GM23338 (cell line): ENCODE measurements at regions not wholly inside any gene's neighbourhood (a gene's known extent, or its start where the extent isn't known, plus 50 kb on each side); places are given as distances from the start of the nearest gene placed in this dataset.
A peak's percentile ranks its signal among the peaks of the same experiment; 100 is the strongest.

Experiments used
- ATAC-seq: fragments of 200-7000 bp; cut with Tn5 transposase; 3 replicates; pipeline ENCODE4 v1.9.1; 2020
- DNase-seq: peaks from one replicate; pipeline ENCODE4 v3.0.0-alpha.2; 2015; ENCODE audit warnings: low spot score
- H2AFZ ChIP-seq: fragments of 200-600 bp; sonication (generic); 2 replicates; pipeline ENCODE4 v1.8.0; 2016; ENCODE audit warnings: antibody characterized with exemption, mild to moderate bottlenecking, moderate library complexity
- H3F3A ChIP-seq: fragments of 200-600 bp; sonication (generic); replicated peaks from 2 replicates; pipeline ENCODE4 v1.8.0; 2017; ENCODE audit warnings: antibody characterized with exemption, mixed run types, low read depth
- H3K27ac ChIP-seq: fragments of 200-600 bp; sonication (generic); 2 replicates; pipeline ENCODE4 v1.6.1; 2016; ENCODE audit warnings: low read depth
- H3K27me3 ChIP-seq: fragments of 200-600 bp; sonication (generic); 2 replicates; pipeline ENCODE4 v1.8.0; 2016; ENCODE audit warnings: mild to moderate bottlenecking, mixed run types, moderate library complexity; ENCODE audit not compliant: insufficient read depth
- H3K36me3 ChIP-seq: fragments of 200-600 bp; sonication (generic); 2 replicates; pipeline ENCODE4 v1.8.0; 2016; ENCODE audit warnings: mild to moderate bottlenecking; ENCODE audit not compliant: insufficient read depth
- H3K4me1 ChIP-seq: fragments of 200-600 bp; sonication (generic); 2 replicates; pipeline ENCODE4 v1.8.0; 2016; ENCODE audit warnings: mild to moderate bottlenecking, moderate library complexity; ENCODE audit not compliant: insufficient read depth
- H3K4me2 ChIP-seq: fragments of 200-600 bp; sonication (generic); 2 replicates; pipeline ENCODE4 v1.7.1; 2017; ENCODE audit warnings: mixed run types
- H3K4me3 ChIP-seq: fragments of 200-600 bp; sonication (generic); 2 replicates; pipeline ENCODE4 v1.6.1; 2016; ENCODE audit warnings: mixed run types
- H3K79me2 ChIP-seq: fragments of 200-600 bp; sonication (generic); replicated peaks from 2 replicates; pipeline ENCODE4 v1.8.0; 2017; ENCODE audit warnings: mild to moderate bottlenecking; ENCODE audit not compliant: insufficient read depth
- H3K9me2 ChIP-seq: fragments of 200-600 bp; sonication (generic); 2 replicates; pipeline ENCODE4 v1.8.0; 2017; ENCODE audit not compliant: insufficient read depth
- H4K20me1 ChIP-seq: fragments of 200-600 bp; sonication (generic); replicated peaks from 2 replicates; pipeline ENCODE4 v1.8.0; 2017; ENCODE audit warnings: mild to moderate bottlenecking; ENCODE audit not compliant: insufficient read depth
- H3K27ac Mint-ChIP-seq: 2 replicates; pipeline ENCODE4 v1.8.0; 2020; ENCODE audit warnings: inconsistent platforms, mild to moderate bottlenecking, moderate library complexity, mixed read lengths
- H3K27me3 Mint-ChIP-seq: 3 replicates; pipeline ENCODE4 v1.8.0; 2022; ENCODE audit warnings: low read depth, mild to moderate bottlenecking, moderate library complexity, mixed read lengths, inconsistent platforms; ENCODE audit not compliant: insufficient read depth, poor library complexity
- H3K36me3 Mint-ChIP-seq: 3 replicates; pipeline ENCODE4 v1.8.0; 2021; ENCODE audit warnings: low read depth, mild to moderate bottlenecking, inconsistent platforms, moderate library complexity, mixed read lengths
- H3K4me1 Mint-ChIP-seq: 3 replicates; pipeline ENCODE4 v1.8.0; 2020; ENCODE audit warnings: mild to moderate bottlenecking, inconsistent platforms, mixed read lengths
- H3K4me3 Mint-ChIP-seq: 3 replicates; pipeline ENCODE4 v1.8.0; 2021; ENCODE audit warnings: moderate library complexity, mild to moderate bottlenecking, inconsistent platforms, mixed read lengths
- H3K9me3 Mint-ChIP-seq: 3 replicates; pipeline ENCODE4 v1.8.0; 2020; ENCODE audit warnings: moderate library complexity, mild to moderate bottlenecking, inconsistent platforms, mixed read lengths
- CTCF ChIP-seq, 2 experiments: fragments of 200-600 bp in 1 of 2; sonication (generic) in 1 of 2; conservative IDR thresholded peaks; 2 replicates each; pipeline versions ENCODE4 v1.5.1 to v1.6.1; 2016 to 2017; ENCODE audit warnings: antibody characterized with exemption in 2 of 2, low read depth in 2 of 2, mild to moderate bottlenecking in 2 of 2, moderate library complexity in 1 of 2
- NANOG ChIP-seq: IDR thresholded peaks from 2 replicates; pipeline ENCODE4 v1.6.1; 2016; ENCODE audit warnings: antibody characterized with exemption, borderline replicate concordance
- ZNF114 ChIP-seq: fragments of 250-450 bp; sonication (Bioruptor Pico); IDR thresholded peaks from 2 replicates; pipeline ENCODE4 v1.5.0; 2020; ENCODE audit warnings: mild to moderate bottlenecking, moderate library complexity
- TF ChIP-seq, protein P1 (sequence below): fragments of 250-450 bp; sonication (Bioruptor Pico); IDR thresholded peaks from 2 replicates; pipeline ENCODE4 v1.5.0; 2020; ENCODE audit warnings: mild to moderate bottlenecking, moderate library complexity
- TF ChIP-seq, protein P2 (sequence below): IDR thresholded peaks from 2 replicates; pipeline ENCODE4 v1.6.1; 2016; ENCODE audit warnings: antibody characterized with exemption

- TF ChIP-seq, protein P1, sequence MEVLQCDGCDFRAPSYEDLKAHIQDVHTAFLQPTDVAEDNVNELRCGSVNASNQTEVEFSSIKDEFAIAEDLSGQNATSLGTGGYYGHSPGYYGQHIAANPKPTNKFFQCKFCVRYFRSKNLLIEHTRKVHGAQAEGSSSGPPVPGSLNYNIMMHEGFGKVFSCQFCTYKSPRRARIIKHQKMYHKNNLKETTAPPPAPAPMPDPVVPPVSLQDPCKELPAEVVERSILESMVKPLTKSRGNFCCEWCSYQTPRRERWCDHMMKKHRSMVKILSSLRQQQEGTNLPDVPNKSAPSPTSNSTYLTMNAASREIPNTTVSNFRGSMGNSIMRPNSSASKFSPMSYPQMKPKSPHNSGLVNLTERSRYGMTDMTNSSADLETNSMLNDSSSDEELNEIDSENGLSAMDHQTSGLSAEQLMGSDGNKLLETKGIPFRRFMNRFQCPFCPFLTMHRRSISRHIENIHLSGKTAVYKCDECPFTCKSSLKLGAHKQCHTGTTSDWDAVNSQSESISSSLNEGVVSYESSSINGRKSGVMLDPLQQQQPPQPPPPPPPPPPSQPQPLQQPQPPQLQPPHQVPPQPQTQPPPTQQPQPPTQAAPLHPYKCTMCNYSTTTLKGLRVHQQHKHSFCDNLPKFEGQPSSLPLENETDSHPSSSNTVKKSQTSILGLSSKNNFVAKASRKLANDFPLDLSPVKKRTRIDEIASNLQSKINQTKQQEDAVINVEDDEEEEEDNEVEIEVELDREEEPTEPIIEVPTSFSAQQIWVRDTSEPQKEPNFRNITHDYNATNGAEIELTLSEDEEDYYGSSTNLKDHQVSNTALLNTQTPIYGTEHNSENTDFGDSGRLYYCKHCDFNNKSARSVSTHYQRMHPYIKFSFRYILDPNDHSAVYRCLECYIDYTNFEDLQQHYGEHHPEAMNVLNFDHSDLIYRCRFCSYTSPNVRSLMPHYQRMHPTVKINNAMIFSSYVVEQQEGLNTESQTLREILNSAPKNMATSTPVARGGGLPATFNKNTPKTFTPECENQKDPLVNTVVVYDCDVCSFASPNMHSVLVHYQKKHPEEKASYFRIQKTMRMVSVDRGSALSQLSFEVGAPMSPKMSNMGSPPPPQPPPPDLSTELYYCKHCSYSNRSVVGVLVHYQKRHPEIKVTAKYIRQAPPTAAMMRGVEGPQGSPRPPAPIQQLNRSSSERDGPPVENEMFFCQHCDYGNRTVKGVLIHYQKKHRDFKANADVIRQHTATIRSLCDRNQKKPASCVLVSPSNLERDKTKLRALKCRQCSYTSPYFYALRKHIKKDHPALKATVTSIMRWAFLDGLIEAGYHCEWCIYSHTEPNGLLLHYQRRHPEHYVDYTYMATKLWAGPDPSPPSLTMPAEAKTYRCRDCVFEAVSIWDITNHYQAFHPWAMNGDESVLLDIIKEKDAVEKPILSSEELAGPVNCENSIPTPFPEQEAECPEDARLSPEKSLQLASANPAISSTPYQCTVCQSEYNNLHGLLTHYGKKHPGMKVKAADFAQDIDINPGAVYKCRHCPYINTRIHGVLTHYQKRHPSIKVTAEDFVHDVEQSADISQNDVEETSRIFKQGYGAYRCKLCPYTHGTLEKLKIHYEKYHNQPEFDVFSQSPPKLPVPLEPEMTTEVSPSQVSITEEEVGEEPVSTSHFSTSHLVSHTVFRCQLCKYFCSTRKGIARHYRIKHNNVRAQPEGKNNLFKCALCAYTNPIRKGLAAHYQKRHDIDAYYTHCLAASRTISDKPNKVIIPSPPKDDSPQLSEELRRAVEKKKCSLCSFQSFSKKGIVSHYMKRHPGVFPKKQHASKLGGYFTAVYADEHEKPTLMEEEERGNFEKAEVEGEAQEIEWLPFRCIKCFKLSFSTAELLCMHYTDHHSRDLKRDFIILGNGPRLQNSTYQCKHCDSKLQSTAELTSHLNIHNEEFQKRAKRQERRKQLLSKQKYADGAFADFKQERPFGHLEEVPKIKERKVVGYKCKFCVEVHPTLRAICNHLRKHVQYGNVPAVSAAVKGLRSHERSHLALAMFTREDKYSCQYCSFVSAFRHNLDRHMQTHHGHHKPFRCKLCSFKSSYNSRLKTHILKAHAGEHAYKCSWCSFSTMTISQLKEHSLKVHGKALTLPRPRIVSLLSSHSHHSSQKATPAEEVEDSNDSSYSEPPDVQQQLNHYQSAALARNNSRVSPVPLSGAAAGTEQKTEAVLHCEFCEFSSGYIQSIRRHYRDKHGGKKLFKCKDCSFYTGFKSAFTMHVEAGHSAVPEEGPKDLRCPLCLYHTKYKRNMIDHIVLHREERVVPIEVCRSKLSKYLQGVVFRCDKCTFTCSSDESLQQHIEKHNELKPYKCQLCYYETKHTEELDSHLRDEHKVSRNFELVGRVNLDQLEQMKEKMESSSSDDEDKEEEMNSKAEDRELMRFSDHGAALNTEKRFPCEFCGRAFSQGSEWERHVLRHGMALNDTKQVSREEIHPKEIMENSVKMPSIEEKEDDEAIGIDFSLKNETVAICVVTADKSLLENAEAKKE (CRISPR knock-in tag), result no peak
- no peak for TF ChIP-seq NANOG
- TF ChIP-seq, protein P2, sequence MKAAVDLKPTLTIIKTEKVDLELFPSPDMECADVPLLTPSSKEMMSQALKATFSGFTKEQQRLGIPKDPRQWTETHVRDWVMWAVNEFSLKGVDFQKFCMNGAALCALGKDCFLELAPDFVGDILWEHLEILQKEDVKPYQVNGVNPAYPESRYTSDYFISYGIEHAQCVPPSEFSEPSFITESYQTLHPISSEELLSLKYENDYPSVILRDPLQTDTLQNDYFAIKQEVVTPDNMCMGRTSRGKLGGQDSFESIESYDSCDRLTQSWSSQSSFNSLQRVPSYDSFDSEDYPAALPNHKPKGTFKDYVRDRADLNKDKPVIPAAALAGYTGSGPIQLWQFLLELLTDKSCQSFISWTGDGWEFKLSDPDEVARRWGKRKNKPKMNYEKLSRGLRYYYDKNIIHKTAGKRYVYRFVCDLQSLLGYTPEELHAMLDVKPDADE, result no peak
These were observed 173.9 kb downstream of the SALL1 start (continued) for GRCh38 chr16:50977138-50977537.

GRCh38 chr16:50974438-50975036, 176.5 kb downstream of the SALL1 start:
- Mint-ChIP-seq H3K9me3 (peaks cover 5% of the 10 kb centered on the region), H3K27me3 (peaks cover 6% of the 10 kb centered on the region), H3K36me3 (no peaks in the 10 kb centered on the region), H3K27ac (no peak overlapping the region), H3K4me3 (no peak overlapping the region), H3K4me1 (no peaks in the 10 kb centered on the region)
- Histone ChIP-seq H4K20me1 (no peaks in the 10 kb centered on the region), H3K27me3 (no peaks in the 10 kb centered on the region), H3K4me3 (no peak overlapping the region), H3K27ac (no peak overlapping the region), H3K36me3 (no peaks in the 10 kb centered on the region), H3K4me2 (no peak overlapping the region), H3K79me2 (no peaks in the 10 kb centered on the region), H3F3A (no peaks in the 10 kb centered on the region), H2AFZ (no peak overlapping the region), H3K4me1 (no peaks in the 10 kb centered on the region), H3K9me2 (peaks cover 8% of the 10 kb centered on the region; the same call in 1 of the 2 replicates)
- DNase-seq (no peak), ATAC-seq (no peak)
- TF ChIP-seq ZNF114 (CRISPR knock-in tag) (no peak), CTCF (conservative IDR thresholded peaks at IDR 0.05; ENCODE audit: low read depth in 2 of 2) (peak in 1 of 2 experiments; percentile 33; a peak in 2 of 4 replicates)
